ENCODE measurements at regions not wholly inside any gene's neighbourhood (a gene's known extent, or its start where the extent isn't known, plus 50 kb on each side); places are given as distances from the start of the nearest gene placed in this dataset.

- H2AFZ ChIP-seq (ENCODE audit: low read depth, low read length), result no peak overlapping the region
- H3K27me3 ChIP-seq (ENCODE audit: insufficient read depth, low read depth, low read length), result no peaks in the 10 kb centered on the region
- H3K9me2 ChIP-seq (ENCODE audit: insufficient read depth, low read length), result no peaks in the 10 kb centered on the region
- H3K4me3 ChIP-seq (ENCODE audit: low read length), result no peak overlapping the region
- no peak overlapping the region for H3K27ac ChIP-seq (ENCODE audit: low read length)
- H3K79me2 ChIP-seq (replicated peaks; ENCODE audit: insufficient read depth, low read length), result no peaks in the 10 kb centered on the region
- H4K20me1 ChIP-seq (ENCODE audit: insufficient read depth), result no peaks in the 10 kb centered on the region
- no peak overlapping the region for H3K9ac ChIP-seq (ENCODE audit: low read length)
- H3K9me3 ChIP-seq (ENCODE audit: low read length), result no peaks in the 10 kb centered on the region
- H3K4me2 ChIP-seq (ENCODE audit: low read length), result no peak overlapping the region
- TF ChIP-seq REST (IDR thresholded peaks at IDR 0.05; ENCODE audit: borderline replicate concordance), result no peak
- no peak for TF ChIP-seq EP300 (conservative IDR thresholded peaks at IDR 0.05; ENCODE audit: poor library complexity, severe bottlenecking)
- TF ChIP-seq SMC3 (conservative IDR thresholded peaks at IDR 0.05; ENCODE audit: poor library complexity), result no peak
- no peak for TF ChIP-seq POLR2AphosphoS5 (IDR thresholded peaks at IDR 0.05)
- TF ChIP-seq CTCF (IDR thresholded peaks at IDR 0.05; ENCODE audit: poor library complexity, severe bottlenecking), result no peak
- no peak for TF ChIP-seq RAD21 (conservative IDR thresholded peaks at IDR 0.05)
- TF ChIP-seq MXI1 (conservative IDR thresholded peaks at IDR 0.05; ENCODE audit: poor library complexity, severe bottlenecking), result no peak
- TF ChIP-seq EZH2 (IDR thresholded peaks at IDR 0.05; ENCODE audit: borderline replicate concordance, insufficient read depth, low read length, poor library complexity, severe bottlenecking), result no peak
- H3F3A ChIP-seq (ENCODE audit: insufficient read depth, low read length, poor library complexity, severe bottlenecking), result no peaks in the 10 kb centered on the region
- H3K36me3 ChIP-seq (ENCODE audit: insufficient read depth, low read length), result no peaks in the 10 kb centered on the region
These were observed 447.1 kb downstream of the MDFIC start for GRCh38 chr7:115368998-115369397.

- TF ChIP-seq RAD21 (conservative IDR thresholded peaks at IDR 0.05) (no peak), EZH2 (IDR thresholded peaks at IDR 0.05; ENCODE audit: borderline replicate concordance, insufficient read depth, low read length, poor library complexity, severe bottlenecking) (no peak), MXI1 (conservative IDR thresholded peaks at IDR 0.05; ENCODE audit: poor library complexity, severe bottlenecking) (no peak), EP300 (conservative IDR thresholded peaks at IDR 0.05; ENCODE audit: poor library complexity, severe bottlenecking) (no peak), SMC3 (conservative IDR thresholded peaks at IDR 0.05; ENCODE audit: poor library complexity) (no peak), REST (IDR thresholded peaks at IDR 0.05; ENCODE audit: borderline replicate concordance) (no peak), POLR2AphosphoS5 (IDR thresholded peaks at IDR 0.05) (no peak), TAF1 (IDR thresholded peaks at IDR 0.05; ENCODE audit: low read depth) (no peak), CTCF (IDR thresholded peaks at IDR 0.05; ENCODE audit: poor library complexity, severe bottlenecking) (no peak)
- Histone ChIP-seq H3K27me3 (ENCODE audit: insufficient read depth, low read depth, low read length) (no peaks in the 10 kb centered on the region), H3K79me2 (replicated peaks; ENCODE audit: insufficient read depth, low read length) (no peaks in the 10 kb centered on the region), H4K20me1 (ENCODE audit: insufficient read depth) (no peaks in the 10 kb centered on the region), H3K9ac (ENCODE audit: low read length) (no peak overlapping the region), H3K9me3 (ENCODE audit: low read length) (no peaks in the 10 kb centered on the region), H3K9me2 (ENCODE audit: insufficient read depth, low read length) (no peaks in the 10 kb centered on the region), H3K4me2 (ENCODE audit: low read length) (no peak overlapping the region), H3F3A (ENCODE audit: insufficient read depth, low read length, poor library complexity, severe bottlenecking) (no peaks in the 10 kb centered on the region), H2AFZ (ENCODE audit: low read depth, low read length) (no peak overlapping the region), H3K4me3 (ENCODE audit: low read length) (no peak overlapping the region), H3K27ac (ENCODE audit: low read length) (no peak overlapping the region), H3K36me3 (ENCODE audit: insufficient read depth, low read length) (no peaks in the 10 kb centered on the region)
These were observed 442.0 kb downstream of the MDFIC start for GRCh38 chr7:115363916-115364315.

Measured in neural cell (in vitro differentiated cells).